GM20000 (cell line): ENCODE measurements at regions not wholly inside any gene's neighbourhood (a gene's known extent, or its start where the extent isn't known, plus 50 kb on each side); places are given as distances from the start of the nearest gene placed in this dataset.

Experiments
- DNase-seq: peaks from one replicate; pipeline ENCODE4 v3.0.0; 2012; ENCODE audit warnings: low spot score
- TF ChIP-seq, protein P1 (sequence below): IDR thresholded peaks from 2 replicates; pipeline ENCODE4 v1.5.1; 2012; ENCODE audit warnings: mild to moderate bottlenecking, control low read depth; ENCODE audit errors: extremely low read depth, missing control alignments

DNA sequence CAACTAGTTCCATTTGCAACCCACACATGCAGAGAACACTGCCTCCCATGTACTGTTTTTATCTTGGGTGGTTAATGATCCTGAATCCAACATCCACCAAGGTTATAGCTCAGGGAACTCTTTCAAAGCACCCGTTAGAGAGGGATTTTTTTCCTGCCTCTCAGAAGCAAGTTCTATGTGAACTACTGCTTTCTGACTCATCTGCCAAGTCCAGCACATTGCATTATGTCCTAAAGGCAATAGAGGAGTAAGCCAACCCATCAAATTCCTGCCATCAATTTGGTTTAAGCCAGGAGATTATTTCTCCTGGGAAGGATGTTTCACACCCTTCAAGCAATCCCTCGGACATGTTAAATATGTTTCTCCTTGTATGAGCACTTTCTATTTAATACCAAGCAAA is 334.5 kb downstream of the GASK1B start:
- DNase-seq = no peak
- TF ChIP-seq, protein P1, sequence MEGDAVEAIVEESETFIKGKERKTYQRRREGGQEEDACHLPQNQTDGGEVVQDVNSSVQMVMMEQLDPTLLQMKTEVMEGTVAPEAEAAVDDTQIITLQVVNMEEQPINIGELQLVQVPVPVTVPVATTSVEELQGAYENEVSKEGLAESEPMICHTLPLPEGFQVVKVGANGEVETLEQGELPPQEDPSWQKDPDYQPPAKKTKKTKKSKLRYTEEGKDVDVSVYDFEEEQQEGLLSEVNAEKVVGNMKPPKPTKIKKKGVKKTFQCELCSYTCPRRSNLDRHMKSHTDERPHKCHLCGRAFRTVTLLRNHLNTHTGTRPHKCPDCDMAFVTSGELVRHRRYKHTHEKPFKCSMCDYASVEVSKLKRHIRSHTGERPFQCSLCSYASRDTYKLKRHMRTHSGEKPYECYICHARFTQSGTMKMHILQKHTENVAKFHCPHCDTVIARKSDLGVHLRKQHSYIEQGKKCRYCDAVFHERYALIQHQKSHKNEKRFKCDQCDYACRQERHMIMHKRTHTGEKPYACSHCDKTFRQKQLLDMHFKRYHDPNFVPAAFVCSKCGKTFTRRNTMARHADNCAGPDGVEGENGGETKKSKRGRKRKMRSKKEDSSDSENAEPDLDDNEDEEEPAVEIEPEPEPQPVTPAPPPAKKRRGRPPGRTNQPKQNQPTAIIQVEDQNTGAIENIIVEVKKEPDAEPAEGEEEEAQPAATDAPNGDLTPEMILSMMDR = no peak

DNA sequence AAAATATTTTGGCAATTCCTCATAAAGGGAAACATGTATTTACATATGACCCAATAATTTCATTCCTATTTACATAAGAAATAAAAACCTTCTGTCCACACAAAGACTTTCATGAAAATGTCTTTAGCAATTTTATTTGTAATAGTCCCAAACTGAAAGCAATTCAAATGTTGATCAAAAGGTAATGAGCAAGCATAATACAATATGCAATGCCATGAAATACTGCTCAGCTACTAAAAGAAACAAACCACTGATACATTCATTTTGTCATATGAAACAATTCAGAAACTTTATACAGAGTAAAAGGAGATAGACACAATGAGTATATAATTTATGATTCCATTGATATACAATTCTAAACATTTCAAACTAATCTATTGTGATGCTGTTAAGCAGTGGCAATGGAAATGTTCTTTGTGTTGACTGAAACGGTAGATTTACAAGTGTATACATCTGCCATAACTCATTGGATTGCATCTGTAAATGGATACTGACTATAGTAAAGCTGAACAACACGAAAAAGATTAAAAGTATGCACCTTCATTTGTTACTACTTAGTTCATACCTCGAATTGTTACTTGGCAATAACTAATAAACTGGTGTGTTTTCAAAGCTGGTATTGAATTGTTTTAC is 335.6 kb downstream of the GASK1B start:
- no peak for DNase-seq
- TF ChIP-seq, protein P1 = no peak

DNA sequence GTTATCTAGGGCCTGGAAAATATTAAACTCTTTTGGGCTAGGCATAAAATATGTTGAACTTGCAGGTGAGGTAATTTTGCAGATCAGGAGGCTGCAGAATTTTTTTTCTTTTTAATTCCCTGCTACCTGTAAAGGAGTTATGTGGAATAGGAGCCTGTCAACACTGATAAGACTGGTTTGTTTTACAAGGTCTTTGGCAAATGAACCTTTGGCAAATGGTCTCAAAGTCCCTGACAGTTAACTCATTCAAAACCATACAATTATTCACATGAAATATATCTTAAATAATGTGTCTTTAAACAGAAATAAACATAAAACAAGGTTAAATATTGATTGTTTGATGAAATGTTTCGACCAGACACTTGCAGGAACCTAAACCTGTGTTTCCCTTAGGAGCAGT is 340.2 kb downstream of the GASK1B start:
- DNase-seq = no peak
- TF ChIP-seq, protein P1 = no peak

DNA sequence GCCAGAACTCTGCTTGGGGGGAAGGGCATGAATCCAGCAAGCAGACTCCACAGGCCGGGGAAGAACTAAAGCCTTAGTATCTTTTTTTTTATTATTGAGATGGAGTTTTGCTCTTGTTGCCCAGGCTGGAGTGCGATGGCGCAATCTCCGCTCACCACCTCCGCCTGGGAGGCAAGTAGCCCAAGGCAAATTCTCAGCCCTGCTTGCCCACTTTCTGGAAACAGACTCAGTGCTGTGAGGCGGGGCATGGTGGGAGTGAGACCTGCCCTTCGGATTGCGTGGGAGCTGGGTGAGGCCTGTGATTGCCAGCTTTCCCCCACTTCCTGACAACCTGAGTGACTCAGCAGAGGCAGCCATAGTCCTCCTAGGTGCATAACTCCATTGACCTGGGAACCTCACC is 348.8 kb downstream of the GASK1B start:
- no peak for DNase-seq
- TF ChIP-seq, protein P1 = no peak

DNA sequence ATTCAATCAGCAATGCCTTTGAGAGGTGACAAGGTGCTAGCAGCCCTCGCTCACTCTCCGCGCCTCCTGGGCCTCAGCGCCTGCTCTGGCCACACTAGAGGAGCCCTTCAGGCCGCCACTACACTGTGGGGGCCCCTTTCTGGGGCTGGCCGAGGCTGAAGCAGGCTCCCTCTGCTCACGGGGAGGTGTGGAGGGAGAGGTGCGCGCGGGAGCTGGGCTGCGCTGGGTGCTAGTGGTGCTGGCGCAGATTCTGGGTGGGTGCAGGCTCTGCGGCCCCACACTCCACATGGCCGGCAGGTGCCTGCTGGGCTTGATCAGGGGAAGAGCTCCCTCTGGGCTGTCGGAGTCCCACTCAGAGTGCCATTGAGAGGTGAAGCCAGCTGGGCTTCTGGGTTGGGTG is 351.0 kb downstream of the GASK1B start:
- no peak for DNase-seq
- TF ChIP-seq, protein P1 = no peak

DNA sequence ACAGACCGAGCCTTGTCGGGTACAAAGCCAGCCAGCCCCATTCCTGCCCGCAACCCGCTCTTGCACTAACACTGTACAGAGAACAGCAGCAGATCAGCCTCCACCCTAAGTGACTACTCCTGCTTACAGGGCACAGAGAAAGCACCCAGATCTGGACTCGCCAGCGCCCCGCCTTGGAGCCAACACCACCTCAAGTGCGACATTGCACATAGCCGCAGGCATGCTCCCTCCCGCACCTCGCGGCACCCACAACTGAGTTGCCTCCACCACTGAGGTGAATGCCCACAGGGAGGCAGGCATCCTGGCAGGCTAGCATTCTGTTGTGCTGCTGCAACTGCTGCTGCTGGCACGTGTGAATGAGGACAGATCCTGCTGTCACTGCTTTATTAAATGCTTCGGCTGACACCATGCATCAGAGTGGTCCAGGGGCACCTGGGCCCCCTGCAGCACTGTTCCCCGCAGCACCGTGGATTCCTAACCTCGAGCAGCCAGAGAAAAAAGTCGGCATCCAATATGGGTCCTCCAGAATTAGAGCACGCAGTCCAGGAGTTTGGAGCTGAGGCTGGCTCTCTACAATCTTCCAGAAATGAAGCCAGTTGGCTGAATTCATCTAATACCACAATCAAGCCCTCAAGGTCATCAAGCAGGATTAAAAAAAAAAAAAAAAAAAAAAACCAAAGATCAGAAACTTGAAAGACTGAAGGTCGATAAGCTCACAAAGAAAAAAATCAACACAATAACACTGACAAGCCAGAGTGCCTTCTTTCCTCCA is 352.9 kb downstream of the GASK1B start:
- TF ChIP-seq, protein P1 = no peak

DNA sequence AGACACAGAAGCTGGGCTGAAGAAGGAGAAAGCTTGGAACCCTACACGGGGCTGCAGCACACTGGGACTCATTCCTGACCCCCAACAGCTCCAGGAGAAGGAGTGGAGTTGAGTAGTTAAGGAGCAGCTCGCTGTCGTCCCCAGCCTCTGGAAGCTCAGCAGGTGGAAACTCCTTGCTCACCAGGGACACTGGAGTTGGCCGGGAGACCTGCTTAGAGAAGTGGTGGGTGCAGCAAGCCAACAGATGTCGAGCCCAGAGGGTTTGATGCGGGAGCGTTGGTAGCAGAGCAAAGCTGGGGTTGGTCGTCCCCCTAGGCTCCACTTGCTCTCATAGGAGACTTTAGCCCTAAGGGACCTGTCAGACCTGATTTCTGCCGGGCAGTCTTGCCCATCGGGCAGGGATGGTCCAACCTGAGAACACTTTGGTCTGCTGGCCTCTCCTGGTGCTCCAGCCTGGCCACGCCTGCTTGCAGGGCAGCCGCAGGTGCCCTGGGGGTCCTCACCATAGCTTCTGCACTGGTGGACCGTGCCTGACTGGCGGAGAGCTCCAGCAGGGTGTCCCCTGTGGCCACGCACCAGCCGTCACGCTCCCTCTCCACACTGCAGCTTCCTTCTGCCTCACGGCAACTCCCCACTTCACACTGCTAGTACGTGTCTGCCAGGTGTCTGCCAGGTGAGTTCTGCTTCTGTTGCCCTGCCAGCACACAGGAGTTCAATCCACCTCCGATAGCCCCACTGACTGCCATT is 353.7 kb downstream of the GASK1B start:
- DNase-seq = no peak
- TF ChIP-seq, protein P1 = no peak

More for the DNA sequence above, 352.9 kb downstream of the GASK1B start:
- DNase-seq = no peak
